GM12878 (cell line): ENCODE measurements at regions not wholly inside any gene's neighbourhood (a gene's known extent, or its start where the extent isn't known, plus 50 kb on each side); places are given as distances from the start of the nearest gene placed in this dataset.

Experiments
- ATAC-seq: fragments of 200-7000 bp; cut with Tn5 transposase; 3 replicates; pipeline ENCODE4 v1.9.1; 2020; ENCODE audit warnings: mild to moderate bottlenecking, moderate library complexity
- BruUV-seq: library from RNA; stranded (reverse); fragments of 400-500 nt; replicated peaks from 2 replicates; lab custom pipeline; 2021; lab: Mats Ljungman, UMichigan
- CTCF ChIA-PET: fragments of 300-600 bp; sonication (Branson Sonifier 250); formaldehyde crosslinking; extraction: SDS; loops from one replicate; lab custom pipeline; 2021; ENCODE audit warnings: inconsistent platforms; lab: Yijun Ruan, JAX
- POLR2A ChIA-PET: fragments of 350-600 bp; formaldehyde crosslinking; extraction: SDS; loops from one replicate; lab custom pipeline; 2021; ENCODE audit warnings: inconsistent platforms; lab: Charles Lee
- RAD21 ChIA-PET: fragments of 300-600 bp; sonication (Branson Sonifier 250); formaldehyde crosslinking; loops from one replicate; lab custom pipeline; 2023; ENCODE audit warnings: antibody characterized with exemption; ENCODE audit not compliant: unreplicated experiment; lab: Charles Lee
- SMC1A ChIA-PET: fragments of 300-600 bp; sonication (Branson Sonifier 250); formaldehyde crosslinking; loops from one replicate; lab custom pipeline; 2023; ENCODE audit not compliant: unreplicated experiment, uncharacterized antibody; lab: Charles Lee
- DNase-seq: peaks from one replicate; pipeline ENCODE4 v3.0.0-alpha.2; 2011; ENCODE audit warnings: low read depth, low spot score
- FAIRE-seq: peaks from 3 replicates; lab custom pipeline; 2011; peaks lifted over from hg19 to GRCh38; lab: Jason Lieb, UNC
- H2AFZ ChIP-seq: 2 replicates; pipeline ENCODE4 v1.6.0; 2011; ENCODE audit warnings: low read depth, low read length, control low read depth; ENCODE audit not compliant: control insufficient read depth
- H3K27ac ChIP-seq: 2 replicates; pipeline ENCODE4 v1.5.1; 2011; ENCODE audit warnings: control low read depth; ENCODE audit not compliant: control insufficient read depth, insufficient read depth
- H3K27me3 ChIP-seq, 2 experiments: replicated peaks in 1 of 2; 2 replicates each; pipeline versions ENCODE4 v1.6.0 to v1.6.1; 2011; ENCODE audit warnings: low read length in 1 of 2; ENCODE audit not compliant: control insufficient read depth in 2 of 2, insufficient read depth in 2 of 2
- H3K36me3 ChIP-seq, 2 experiments: 2 replicates each; pipeline ENCODE4 v1.5.1; 2011; ENCODE audit warnings: low read length in 1 of 2; ENCODE audit not compliant: control insufficient read depth in 2 of 2, insufficient read depth in 2 of 2
- H3K4me1 ChIP-seq: 2 replicates; pipeline ENCODE4 v1.6.1; 2011; ENCODE audit warnings: mild to moderate bottlenecking, low read length, moderate library complexity, mixed read lengths; ENCODE audit not compliant: control insufficient read depth, insufficient read depth
- H3K4me2 ChIP-seq: 2 replicates; pipeline ENCODE4 v1.6.0; 2011; ENCODE audit warnings: control low read depth; ENCODE audit not compliant: control insufficient read depth, insufficient read depth
- H3K4me3 ChIP-seq: fragments of 200-600 bp; sonication (generic); 2 replicates; pipeline ENCODE4 v1.5.1; 2016
- H3K79me2 ChIP-seq: 2 replicates; pipeline ENCODE4 v1.6.0; 2011; ENCODE audit warnings: low read length; ENCODE audit not compliant: control insufficient read depth, insufficient read depth
- H3K9ac ChIP-seq: 2 replicates; pipeline ENCODE4 v1.8.0; 2011; ENCODE audit warnings: low read length, control low read depth, mixed read lengths; ENCODE audit not compliant: control insufficient read depth, insufficient read depth
- H3K9me3 ChIP-seq: replicated peaks from 3 replicates; pipeline ENCODE4 v1.5.1; 2011; ENCODE audit warnings: mild to moderate bottlenecking, low read length; ENCODE audit not compliant: control insufficient read depth, insufficient read depth
- H4K20me1 ChIP-seq: 2 replicates; pipeline ENCODE4 v1.6.0; 2011; ENCODE audit not compliant: control insufficient read depth, insufficient read depth
- CEBPZ ChIP-seq: fragments of 150-350 bp; IDR thresholded peaks from 2 replicates; pipeline ENCODE4 v1.6.1; 2016; ENCODE audit warnings: low read depth, low read length
- CHD1 ChIP-seq: IDR thresholded peaks from 2 replicates; pipeline ENCODE4 v1.6.1; 2012; ENCODE audit warnings: low read depth, low read length, improper control_type of control experiment
- IKZF2 ChIP-seq, 2 experiments: fragments of 450-650 bp; IDR thresholded peaks; 2 replicates each; pipeline ENCODE4 v1.6.1; 2017; ENCODE audit warnings: mild to moderate bottlenecking in 2 of 2, moderate library complexity in 2 of 2
- NBN ChIP-seq: fragments of 450-650 bp; IDR thresholded peaks from 2 replicates; pipeline ENCODE4 v1.6.1; 2016
- SMC3 ChIP-seq: IDR thresholded peaks from 2 replicates; pipeline ENCODE4 v1.6.1; 2011; ENCODE audit warnings: low read length, improper control_type of control experiment, borderline replicate concordance
- SREBF1 ChIP-seq: IDR thresholded peaks from 2 replicates; pipeline ENCODE4 v1.6.1; 2012; ENCODE audit warnings: mild to moderate bottlenecking, low read length
- WRNIP1 ChIP-seq: IDR thresholded peaks from 2 replicates; pipeline ENCODE4 v1.6.1; 2011; ENCODE audit warnings: low read depth, low read length, improper control_type of control experiment, borderline replicate concordance
- ZNF622 ChIP-seq: fragments of 450-650 bp; IDR thresholded peaks from 2 replicates; pipeline ENCODE4 v1.6.1; 2017; ENCODE audit warnings: mild to moderate bottlenecking, inconsistent platforms
- WGBS: methylation state at CpG from one replicate; pipeline ENCODE4 v1.1.6; 2016; ENCODE audit warnings: low lambda C conversion rate; ENCODE audit not compliant: insufficient replicate concordance, insufficient coverage; ENCODE audit errors: missing lambda C conversion rate; 5-methylcytosine and 5-hydroxymethylcytosine counted together
- in situ Hi-C: fragments of 300-500 bp; cut with MboI; formaldehyde crosslinking; loops from 9 replicates; pipeline ENCODE4 v1.14.3; 2018; ENCODE audit warnings: mixed read lengths
- intact Hi-C: fragments of 100-400 bp; cut with micrococcal nuclease; formaldehyde crosslinking; loops from one replicate; pipeline ENCODE4 v1.14.2; 2022; ENCODE audit not compliant: unreplicated experiment

DNA sequence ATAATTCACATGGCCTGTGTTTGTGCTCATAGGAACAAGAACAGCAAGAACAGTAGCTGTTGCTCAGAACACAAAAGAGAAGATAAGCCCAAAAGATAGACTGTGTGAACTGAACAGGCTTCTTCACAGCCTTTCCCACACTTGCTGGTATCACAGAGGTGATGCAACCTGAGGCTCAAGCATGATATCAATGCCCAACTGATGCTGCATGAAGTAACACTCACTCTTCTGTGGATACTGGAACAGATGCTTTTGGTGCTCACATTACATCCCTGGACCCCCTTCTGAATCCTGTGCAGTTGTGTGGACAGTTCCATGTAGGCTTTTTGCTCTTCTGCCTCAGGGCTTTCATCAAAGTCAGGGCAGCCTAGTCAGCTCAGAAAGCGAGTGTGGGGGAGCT, 88.4 kb upstream of the RND3 start:
- ChIA-PET CTCF (interaction anchor here (1.0 to 2.1 kb wide), 12 partner anchors 9 to 99 kb away, joined by 3 to 10 read pairs (median 4); no protein-coding TSS in a partner anchor), POLR2A (interaction anchor here (1.1 to 5.3 kb wide), 2 partner anchors 11 to 17 kb away, joined by 3 to 40 read pairs; no protein-coding TSS in a partner anchor), SMC1A (interaction anchor here (0.7 to 11.1 kb wide), 17 partner anchors 9 to 96 kb away, joined by 3 to 123 read pairs (median 6); no protein-coding TSS in a partner anchor), RAD21 (interaction anchor here (0.6 to 6.9 kb wide), 12 partner anchors 10 to 93 kb away, joined by 3 to 71 read pairs (median 6); no protein-coding TSS in a partner anchor)
- no TSS peak for BruUV-seq
- no peak overlapping the region for H3K4me2 ChIP-seq
- FAIRE-seq (no peak), ATAC-seq (no peak), DNase-seq (no peak)
- peaks cover 1% of the 10 kb centered on the region; the same call in 2 of the 3 replicates for H3K9me3 ChIP-seq
- in situ Hi-C loops (no loop called here), intact Hi-C loops (no loop called here)
- H3K27me3 ChIP-seq: no peaks in the 10 kb centered on the region
- no peak overlapping the region for H3K4me3 ChIP-seq
- WGBS: 5% methylated on average over 1 of the region's 1 CpG
- H4K20me1 ChIP-seq: no peaks in the 10 kb centered on the region
- no peak for TF ChIP-seq WRNIP1
- TF ChIP-seq CEBPZ: no peak
- no peak for TF ChIP-seq IKZF2 (IDR thresholded peaks at IDR 0.05)
- no peak for TF ChIP-seq SREBF1
- TF ChIP-seq CHD1: no peak
- no peak for TF ChIP-seq ZNF622
- 0 out of 2 replicates have a peak, but pooled peaks have one; percentile 12 for TF ChIP-seq NBN
- no peak for TF ChIP-seq SMC3
- no peaks in the 10 kb centered on the region for H3K79me2 ChIP-seq
- no peak overlapping the region for H2AFZ ChIP-seq
- H3K27ac ChIP-seq: no peak overlapping the region
- no peak overlapping the region for H3K9ac ChIP-seq
- H3K36me3 ChIP-seq: no peaks in the 10 kb centered on the region
- peaks cover 3% of the 10 kb centered on the region; the same call in 1 of the 2 replicates for H3K4me1 ChIP-seq
